ENCODE measurements at regions not wholly inside any gene's neighbourhood (a gene's known extent, or its start where the extent isn't known, plus 50 kb on each side); places are given as distances from the start of the nearest gene placed in this dataset.

DNA sequence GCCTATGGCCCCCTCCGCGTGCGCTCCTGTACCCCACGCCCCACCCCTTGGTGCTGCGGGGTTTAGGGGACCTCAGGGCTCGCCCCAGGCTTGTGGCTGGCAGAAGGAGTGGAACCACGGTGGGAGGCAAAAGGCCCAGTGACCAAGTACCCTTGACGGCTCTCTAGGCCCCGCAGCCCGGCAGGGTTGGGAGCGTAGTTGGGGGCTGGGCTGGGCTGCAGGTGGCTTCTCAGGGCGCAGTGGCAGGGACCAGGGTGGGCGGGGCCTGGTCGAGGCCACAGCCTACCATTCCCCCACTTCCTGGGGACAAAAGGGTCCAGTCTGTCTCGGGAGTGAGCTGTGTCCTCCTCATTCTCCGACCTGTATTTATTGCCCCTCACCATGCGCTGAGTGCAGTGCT, 124.9 kb downstream of the RBFOX3 start:
- BruUV-seq (replicated peaks) = no TSS peak

More for the DNA sequence above, 124.9 kb downstream of the RBFOX3 start:
- no peaks in the 10 kb centered on the region for H3K9me3 ChIP-seq (ENCODE audit: low read length)
- 14% methylated on average over 7 of the region's 17 CpGs for WGBS (ENCODE audit: low lambda C conversion rate)
- no peaks in the 10 kb centered on the region for H3K79me2 ChIP-seq (ENCODE audit: insufficient read depth, low read length)
- TF ChIP-seq ZEB1 (IDR thresholded peaks at IDR 0.05; ENCODE audit: insufficient replicate concordance, low read depth) (no peak), RXRA (CRISPR knock-in tag; IDR thresholded peaks at IDR 0.05) (no peak), ZNF83 (CRISPR knock-in tag; IDR thresholded peaks at IDR 0.05; ENCODE audit: borderline replicate concordance) (no peak), ADNP (CRISPR knock-in tag; IDR thresholded peaks at IDR 0.05) (no peak), ZBTB7A (CRISPR knock-in tag; IDR thresholded peaks at IDR 0.05) (no peak), ZNF589 (CRISPR knock-in tag; conservative IDR thresholded peaks at IDR 0.05) (no peak), SMAD1 (CRISPR knock-in tag; IDR thresholded peaks at IDR 0.05; ENCODE audit: borderline replicate concordance, low read depth) (no peak)
- TF ChIP-seq, protein P1, sequence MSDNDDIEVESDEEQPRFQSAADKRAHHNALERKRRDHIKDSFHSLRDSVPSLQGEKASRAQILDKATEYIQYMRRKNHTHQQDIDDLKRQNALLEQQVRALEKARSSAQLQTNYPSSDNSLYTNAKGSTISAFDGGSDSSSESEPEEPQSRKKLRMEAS (IDR thresholded peaks at IDR 0.05) = no peak
- TF ChIP-seq, protein P2, sequence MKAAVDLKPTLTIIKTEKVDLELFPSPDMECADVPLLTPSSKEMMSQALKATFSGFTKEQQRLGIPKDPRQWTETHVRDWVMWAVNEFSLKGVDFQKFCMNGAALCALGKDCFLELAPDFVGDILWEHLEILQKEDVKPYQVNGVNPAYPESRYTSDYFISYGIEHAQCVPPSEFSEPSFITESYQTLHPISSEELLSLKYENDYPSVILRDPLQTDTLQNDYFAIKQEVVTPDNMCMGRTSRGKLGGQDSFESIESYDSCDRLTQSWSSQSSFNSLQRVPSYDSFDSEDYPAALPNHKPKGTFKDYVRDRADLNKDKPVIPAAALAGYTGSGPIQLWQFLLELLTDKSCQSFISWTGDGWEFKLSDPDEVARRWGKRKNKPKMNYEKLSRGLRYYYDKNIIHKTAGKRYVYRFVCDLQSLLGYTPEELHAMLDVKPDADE (CRISPR knock-in tag; IDR thresholded peaks at IDR 0.05) = no peak
- TF ChIP-seq, protein P3, sequence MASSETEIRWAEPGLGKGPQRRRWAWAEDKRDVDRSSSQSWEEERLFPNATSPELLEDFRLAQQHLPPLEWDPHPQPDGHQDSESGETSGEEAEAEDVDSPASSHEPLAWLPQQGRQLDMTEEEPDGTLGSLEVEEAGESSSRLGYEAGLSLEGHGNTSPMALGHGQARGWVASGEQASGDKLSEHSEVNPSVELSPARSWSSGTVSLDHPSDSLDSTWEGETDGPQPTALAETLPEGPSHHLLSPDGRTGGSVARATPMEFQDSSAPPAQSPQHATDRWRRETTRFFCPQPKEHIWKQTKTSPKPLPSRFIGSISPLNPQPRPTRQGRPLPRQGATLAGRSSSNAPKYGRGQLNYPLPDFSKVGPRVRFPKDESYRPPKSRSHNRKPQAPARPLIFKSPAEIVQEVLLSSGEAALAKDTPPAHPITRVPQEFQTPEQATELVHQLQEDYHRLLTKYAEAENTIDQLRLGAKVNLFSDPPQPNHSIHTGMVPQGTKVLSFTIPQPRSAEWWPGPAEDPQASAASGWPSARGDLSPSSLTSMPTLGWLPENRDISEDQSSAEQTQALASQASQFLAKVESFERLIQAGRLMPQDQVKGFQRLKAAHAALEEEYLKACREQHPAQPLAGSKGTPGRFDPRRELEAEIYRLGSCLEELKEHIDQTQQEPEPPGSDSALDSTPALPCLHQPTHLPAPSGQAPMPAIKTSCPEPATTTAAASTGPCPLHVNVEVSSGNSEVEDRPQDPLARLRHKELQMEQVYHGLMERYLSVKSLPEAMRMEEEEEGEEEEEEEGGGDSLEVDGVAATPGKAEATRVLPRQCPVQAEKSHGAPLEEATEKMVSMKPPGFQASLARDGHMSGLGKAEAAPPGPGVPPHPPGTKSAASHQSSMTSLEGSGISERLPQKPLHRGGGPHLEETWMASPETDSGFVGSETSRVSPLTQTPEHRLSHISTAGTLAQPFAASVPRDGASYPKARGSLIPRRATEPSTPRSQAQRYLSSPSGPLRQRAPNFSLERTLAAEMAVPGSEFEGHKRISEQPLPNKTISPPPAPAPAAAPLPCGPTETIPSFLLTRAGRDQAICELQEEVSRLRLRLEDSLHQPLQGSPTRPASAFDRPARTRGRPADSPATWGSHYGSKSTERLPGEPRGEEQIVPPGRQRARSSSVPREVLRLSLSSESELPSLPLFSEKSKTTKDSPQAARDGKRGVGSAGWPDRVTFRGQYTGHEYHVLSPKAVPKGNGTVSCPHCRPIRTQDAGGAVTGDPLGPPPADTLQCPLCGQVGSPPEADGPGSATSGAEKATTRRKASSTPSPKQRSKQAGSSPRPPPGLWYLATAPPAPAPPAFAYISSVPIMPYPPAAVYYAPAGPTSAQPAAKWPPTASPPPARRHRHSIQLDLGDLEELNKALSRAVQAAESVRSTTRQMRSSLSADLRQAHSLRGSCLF (CRISPR knock-in tag; IDR thresholded peaks at IDR 0.05; ENCODE audit: borderline replicate concordance) = no peak
- TF ChIP-seq, protein P4, sequence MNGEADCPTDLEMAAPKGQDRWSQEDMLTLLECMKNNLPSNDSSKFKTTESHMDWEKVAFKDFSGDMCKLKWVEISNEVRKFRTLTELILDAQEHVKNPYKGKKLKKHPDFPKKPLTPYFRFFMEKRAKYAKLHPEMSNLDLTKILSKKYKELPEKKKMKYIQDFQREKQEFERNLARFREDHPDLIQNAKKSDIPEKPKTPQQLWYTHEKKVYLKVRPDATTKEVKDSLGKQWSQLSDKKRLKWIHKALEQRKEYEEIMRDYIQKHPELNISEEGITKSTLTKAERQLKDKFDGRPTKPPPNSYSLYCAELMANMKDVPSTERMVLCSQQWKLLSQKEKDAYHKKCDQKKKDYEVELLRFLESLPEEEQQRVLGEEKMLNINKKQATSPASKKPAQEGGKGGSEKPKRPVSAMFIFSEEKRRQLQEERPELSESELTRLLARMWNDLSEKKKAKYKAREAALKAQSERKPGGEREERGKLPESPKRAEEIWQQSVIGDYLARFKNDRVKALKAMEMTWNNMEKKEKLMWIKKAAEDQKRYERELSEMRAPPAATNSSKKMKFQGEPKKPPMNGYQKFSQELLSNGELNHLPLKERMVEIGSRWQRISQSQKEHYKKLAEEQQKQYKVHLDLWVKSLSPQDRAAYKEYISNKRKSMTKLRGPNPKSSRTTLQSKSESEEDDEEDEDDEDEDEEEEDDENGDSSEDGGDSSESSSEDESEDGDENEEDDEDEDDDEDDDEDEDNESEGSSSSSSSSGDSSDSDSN (CRISPR knock-in tag; IDR thresholded peaks at IDR 0.05) = no peak
- CTCF ChIA-PET (ENCODE audit: low intra/inter-chr PET ratio, low total read pairs) = no interaction called here
- no peak for ATAC-seq
- peaks cover 18 to 71% of the 10 kb centered on the region in 2 experiments for H3K27me3 ChIP-seq (ENCODE audit: control insufficient read depth in 1 of 2, insufficient read depth in 2 of 2, low read length in 2 of 2)
- no peak for FAIRE-seq
- H3K9ac ChIP-seq (ENCODE audit: insufficient read depth, low read depth, low read length) = no peak overlapping the region
- no peak for DNase-seq (ENCODE audit: low spot score)
- no peak overlapping the region for H3K4me2 ChIP-seq (ENCODE audit: low read depth, low read length)
- H3K27ac ChIP-seq (ENCODE audit: extremely low read length, insufficient read depth, low read length) = no peak overlapping the region
- H2AFZ ChIP-seq (ENCODE audit: low read length) = no peak overlapping the region
- H3K4me1 ChIP-seq (ENCODE audit: insufficient read depth, low read length) = peaks cover 8% of the 10 kb centered on the region
- H3K4me3 ChIP-seq (replicated peaks in 1 of 3; ENCODE audit: insufficient read depth in 1 of 3, low read depth in 2 of 3, low read length in 3 of 3) = no peak overlapping the region
- in situ Hi-C loops (cut with HindIII; ENCODE audit: extremely low pct_ligation_motif_present, low pct_unique_long_range_greater_than_20kb) (no loop called here), intact Hi-C loops (cut with micrococcal nuclease; ENCODE audit: unreplicated experiment) (no loop called here)
- peaks cover 2% of the 10 kb centered on the region; the same call in 1 of the 2 replicates for H4K20me1 ChIP-seq (ENCODE audit: insufficient read depth, low read length)
- POLR2A ChIA-PET = no interaction called here
- H3K36me3 ChIP-seq (replicated peaks in 1 of 2; ENCODE audit: control insufficient read depth in 1 of 2, insufficient read depth in 2 of 2, low read length in 2 of 2) = no peaks in the 10 kb centered on the region

Data from HepG2 (cell line).